ENCODE measurements at regions not wholly inside any gene's neighbourhood (a gene's known extent, or its start where the extent isn't known, plus 50 kb on each side); places are given as distances from the start of the nearest gene placed in this dataset.

DNA sequence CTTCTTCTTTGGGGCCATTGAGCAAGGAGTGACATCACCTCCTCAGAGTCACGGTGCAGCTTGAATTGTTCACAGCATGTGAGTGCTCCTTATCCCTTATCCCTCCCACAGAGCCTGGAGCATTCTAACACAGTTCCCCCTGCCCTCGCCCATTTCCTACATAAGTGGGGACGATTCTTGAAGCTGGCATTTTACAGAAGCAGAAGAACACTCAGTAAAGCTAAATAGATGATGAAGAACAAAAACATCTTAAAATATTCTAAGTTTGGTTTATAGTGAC is 135.8 kb upstream of the APCDD1 start:
- DNase-seq (no peak), ATAC-seq (no peak)
- TF ChIP-seq, protein P1, sequence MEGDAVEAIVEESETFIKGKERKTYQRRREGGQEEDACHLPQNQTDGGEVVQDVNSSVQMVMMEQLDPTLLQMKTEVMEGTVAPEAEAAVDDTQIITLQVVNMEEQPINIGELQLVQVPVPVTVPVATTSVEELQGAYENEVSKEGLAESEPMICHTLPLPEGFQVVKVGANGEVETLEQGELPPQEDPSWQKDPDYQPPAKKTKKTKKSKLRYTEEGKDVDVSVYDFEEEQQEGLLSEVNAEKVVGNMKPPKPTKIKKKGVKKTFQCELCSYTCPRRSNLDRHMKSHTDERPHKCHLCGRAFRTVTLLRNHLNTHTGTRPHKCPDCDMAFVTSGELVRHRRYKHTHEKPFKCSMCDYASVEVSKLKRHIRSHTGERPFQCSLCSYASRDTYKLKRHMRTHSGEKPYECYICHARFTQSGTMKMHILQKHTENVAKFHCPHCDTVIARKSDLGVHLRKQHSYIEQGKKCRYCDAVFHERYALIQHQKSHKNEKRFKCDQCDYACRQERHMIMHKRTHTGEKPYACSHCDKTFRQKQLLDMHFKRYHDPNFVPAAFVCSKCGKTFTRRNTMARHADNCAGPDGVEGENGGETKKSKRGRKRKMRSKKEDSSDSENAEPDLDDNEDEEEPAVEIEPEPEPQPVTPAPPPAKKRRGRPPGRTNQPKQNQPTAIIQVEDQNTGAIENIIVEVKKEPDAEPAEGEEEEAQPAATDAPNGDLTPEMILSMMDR (IDR thresholded peaks at IDR 0.05) = no peak
- Histone ChIP-seq H3K9me3 (no peaks in the 10 kb centered on the region), H3K4me3 (no peak overlapping the region), H3K27ac (no peak overlapping the region), H3K4me1 (no peaks in the 10 kb centered on the region), H3K27me3 (ENCODE audit: insufficient read depth in 3 of 3, low read length in 2 of 3) (no peaks in the 10 kb centered on the region), H3K36me3 (ENCODE audit: insufficient read depth in 1 of 2, low read depth in 1 of 2) (no peaks in the 10 kb centered on the region)
- intact Hi-C loops (cut with DNase I) = no loop called here
- WGBS, 3 donors = 32 to 45% (median 43%) methylated on average over 3 of the region's 3 CpGs

DNA sequence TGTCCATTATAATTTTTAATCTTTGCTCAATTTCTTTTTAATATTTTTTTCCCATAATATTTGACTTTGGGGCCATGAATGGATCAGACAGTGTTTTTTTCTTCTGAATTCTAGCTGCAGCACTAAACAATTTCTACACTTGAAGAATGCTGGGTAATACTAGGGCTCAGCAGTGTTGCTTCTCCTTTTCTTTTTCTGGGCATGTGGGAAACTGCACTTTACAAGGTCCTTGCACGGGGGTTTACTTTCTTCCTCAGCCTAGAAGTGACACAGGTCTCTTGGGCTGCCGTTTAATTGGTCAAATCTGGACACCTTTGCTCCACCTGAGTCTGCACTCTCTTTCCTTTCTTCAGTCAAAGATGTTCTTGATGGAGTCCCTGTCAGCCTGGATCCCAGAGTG is 135.4 kb upstream of the APCDD1 start:
- Histone ChIP-seq H3K27ac (no peak overlapping the region), H3K4me1 (no peaks in the 10 kb centered on the region), H3K36me3 (ENCODE audit: insufficient read depth in 1 of 2, low read depth in 1 of 2) (no peaks in the 10 kb centered on the region), H3K27me3 (ENCODE audit: insufficient read depth in 3 of 3, low read length in 2 of 3) (no peaks in the 10 kb centered on the region), H3K9me3 (no peaks in the 10 kb centered on the region), H3K4me3 (no peak overlapping the region)
- ATAC-seq (no peak), DNase-seq (no peak)
- WGBS, 3 donors = 79 to 90% (median 88%) methylated on average over 2 of the region's 2 CpGs
- intact Hi-C loops (cut with DNase I) = no loop called here
- TF ChIP-seq, protein P1 (IDR thresholded peaks at IDR 0.05) = no peak

DNA sequence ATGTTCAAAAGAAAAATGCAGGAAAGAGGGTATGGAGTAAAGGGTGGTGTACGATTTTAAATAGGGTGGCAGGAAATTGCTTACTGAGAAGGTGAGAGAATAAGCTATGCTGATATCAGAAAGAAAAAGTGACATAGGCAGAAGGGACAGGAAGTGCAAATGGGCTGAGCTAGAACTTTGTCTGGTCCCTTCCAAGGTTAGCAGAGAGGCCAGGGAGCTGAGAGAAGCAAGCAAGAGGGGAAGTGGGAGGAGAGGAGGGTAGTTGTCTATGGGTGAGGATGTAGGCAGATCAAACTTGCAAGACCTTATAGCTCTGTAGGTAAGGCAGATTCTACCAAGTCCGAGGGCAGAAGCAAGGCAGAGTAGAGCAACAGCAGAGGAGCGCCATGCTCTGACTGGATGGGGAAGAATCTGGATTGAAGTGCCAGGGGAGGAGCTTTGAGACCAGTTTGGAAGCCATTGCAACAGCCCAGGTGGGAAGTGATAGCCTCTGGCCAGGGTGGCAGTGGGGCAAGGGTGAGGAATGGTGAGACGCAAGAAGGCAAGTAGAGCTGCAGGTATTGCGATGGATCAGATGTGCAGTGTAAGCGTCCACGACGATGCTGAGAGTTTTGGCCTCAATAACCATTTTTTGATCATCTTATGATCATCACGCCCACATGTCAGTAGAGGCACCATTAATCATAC is 134.4 kb upstream of the APCDD1 start:
- ATAC-seq (no peak), DNase-seq (no peak)
- H3K4me1 ChIP-seq = no peaks in the 10 kb centered on the region
- no peak overlapping the region for H3K27ac ChIP-seq
- no peak overlapping the region for H3K4me3 ChIP-seq
- H3K36me3 ChIP-seq (ENCODE audit: insufficient read depth in 1 of 2, low read depth in 1 of 2) = no peaks in the 10 kb centered on the region
- H3K27me3 ChIP-seq (ENCODE audit: insufficient read depth in 3 of 3, low read length in 2 of 3) = no peaks in the 10 kb centered on the region
- TF ChIP-seq, protein P1 (IDR thresholded peaks at IDR 0.05) = no peak
- H3K9me3 ChIP-seq = no peaks in the 10 kb centered on the region
- WGBS, 3 donors = 90 to 93% (median 92%) methylated on average over 9 of the region's 9 CpGs
- intact Hi-C loops (cut with DNase I) = no loop called here

DNA sequence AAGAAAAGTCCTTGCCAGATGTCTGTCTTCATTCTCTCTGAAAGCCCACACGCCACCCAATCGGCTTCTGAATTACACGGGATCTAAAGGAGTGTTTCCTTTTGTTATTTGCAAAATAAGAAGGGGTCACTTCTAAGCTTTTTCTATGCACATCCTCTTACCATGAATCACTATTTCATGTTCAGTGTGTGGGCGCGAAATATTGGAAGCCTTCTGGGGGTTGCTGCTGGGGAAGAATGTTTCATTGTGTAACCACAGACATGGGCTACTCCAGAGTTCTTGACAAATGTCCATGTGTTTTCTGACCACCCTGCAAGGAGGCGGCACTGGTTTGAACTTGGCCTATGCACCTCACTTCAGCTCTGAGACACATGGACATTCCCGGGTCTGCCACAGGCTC is 133.6 kb upstream of the APCDD1 start:
- WGBS, 3 donors = 73 to 80% (median 74%) methylated on average over 7 of the region's 7 CpGs
- Histone ChIP-seq H3K9me3 (no peaks in the 10 kb centered on the region), H3K27ac (no peak overlapping the region), H3K36me3 (ENCODE audit: insufficient read depth in 1 of 2, low read depth in 1 of 2) (no peaks in the 10 kb centered on the region), H3K4me3 (no peak overlapping the region), H3K27me3 (ENCODE audit: insufficient read depth in 3 of 3, low read length in 2 of 3) (no peaks in the 10 kb centered on the region), H3K4me1 (no peaks in the 10 kb centered on the region)
- DNase-seq (no peak), ATAC-seq (peak in 1 of 4 donors; percentile 20)
- TF ChIP-seq, protein P1 (IDR thresholded peaks at IDR 0.05) = no peak
- intact Hi-C loops (cut with DNase I) = no loop called here

DNA sequence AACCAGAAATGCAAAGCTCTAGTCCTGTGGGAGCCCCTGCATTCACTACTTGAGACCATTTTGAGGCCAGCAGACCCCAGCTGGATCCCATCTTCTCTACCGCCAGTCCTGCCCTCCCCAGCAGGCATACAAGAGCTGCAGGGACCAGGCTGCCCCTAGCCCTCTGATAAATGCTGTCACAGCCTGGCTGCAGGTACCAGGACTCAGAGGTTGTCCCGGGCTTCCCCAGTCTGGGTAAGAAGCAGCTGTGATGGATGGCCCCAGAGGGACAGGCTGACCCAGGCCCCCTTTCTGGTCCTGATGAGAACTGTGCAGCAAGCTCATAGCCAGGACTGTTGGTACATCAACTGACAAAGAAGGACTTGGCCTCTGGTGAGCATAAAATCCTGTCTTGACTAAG is 132.9 kb upstream of the APCDD1 start:
- TF ChIP-seq, protein P1 (IDR thresholded peaks at IDR 0.05) = no peak
- Histone ChIP-seq H3K4me1 (no peaks in the 10 kb centered on the region), H3K27ac (no peak overlapping the region), H3K4me3 (no peak overlapping the region), H3K36me3 (ENCODE audit: insufficient read depth in 1 of 2, low read depth in 1 of 2) (no peaks in the 10 kb centered on the region), H3K27me3 (ENCODE audit: insufficient read depth in 3 of 3, low read length in 2 of 3) (no peaks in the 10 kb centered on the region), H3K9me3 (no peaks in the 10 kb centered on the region)
- 73 to 85% (median 81%) methylated on average over 2 of the region's 2 CpGs for WGBS, 3 donors
- DNase-seq = no peak
- intact Hi-C loops (cut with DNase I) = no loop called here
- no peak for ATAC-seq

Measured in psoas muscle (tissue), 7 donors.